ENCODE measurements at regions not wholly inside any gene's neighbourhood (a gene's known extent, or its start where the extent isn't known, plus 50 kb on each side); places are given as distances from the start of the nearest gene placed in this dataset.

DNA sequence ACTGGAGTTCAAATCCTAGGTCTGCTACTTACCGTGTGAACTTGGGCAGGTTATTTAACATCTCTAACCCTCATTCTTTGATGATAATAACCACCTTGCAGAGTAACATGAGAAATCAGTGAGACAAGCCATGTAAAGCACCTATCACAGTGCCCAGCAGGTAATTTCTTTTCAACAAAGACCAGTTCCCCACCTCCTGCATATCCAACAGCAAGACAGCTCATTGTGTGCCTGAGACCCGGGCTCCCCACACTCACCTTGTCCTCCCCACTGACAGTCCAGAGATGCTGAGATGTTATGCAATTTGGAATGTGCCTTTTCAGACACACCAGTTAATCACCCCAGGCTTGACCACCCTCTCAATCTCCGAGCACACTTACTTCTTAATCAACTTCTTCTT lies 367.6 kb upstream of the DAB1 start:
- TF ChIP-seq CSDC2 (CRISPR knock-in tag; IDR thresholded peaks at IDR 0.05): no peak
- TF ChIP-seq ZNF70 (CRISPR knock-in tag; IDR thresholded peaks at IDR 0.05): no peak
- no peak for TF ChIP-seq PATZ1 (CRISPR knock-in tag; IDR thresholded peaks at IDR 0.05; ENCODE audit: borderline replicate concordance)
- no peak for TF ChIP-seq GLIS3 (CRISPR knock-in tag; IDR thresholded peaks at IDR 0.05)
